T47D (cell line): ENCODE measurements at regions not wholly inside any gene's neighbourhood (a gene's known extent, or its start where the extent isn't known, plus 50 kb on each side); places are given as distances from the start of the nearest gene placed in this dataset.
A peak's percentile ranks its signal among the peaks of the same experiment; 100 is the strongest.

ENCODE experiments used
- DNase-seq, 2 experiments: peaks; one replicate each; pipeline versions ENCODE4 v3.0.0 to v3.0.0-alpha.2; 2011 to 2012; ENCODE audit warnings: low read depth in 1 of 2, low spot score in 1 of 2
- JUND ChIP-seq: IDR thresholded peaks from 2 replicates; pipeline ENCODE4 v1.6.1; 2012; ENCODE audit warnings: low read depth
- in situ Hi-C: cut with HindIII; loops from 2 replicates; pipeline ENCODE4 v1.10.0; 2016; ENCODE audit warnings: low sequenced_read_pairs, low pct_unique_long_range_greater_than_20kb

GRCh38 chr14:38973083-38973700 lies 129.8 kb downstream of the SEC23A start:
- peak in 1 of 2 experiments; percentile 15 for DNase-seq
- in situ Hi-C loops: no loop called here
- no peak for TF ChIP-seq JUND

- DNase-seq: no peak
- no peak for TF ChIP-seq JUND
- in situ Hi-C loops: no loop called here
Observed at GRCh38 chr14:38972511-38972910, 130.5 kb downstream of the SEC23A start.

- no peak for DNase-seq
- in situ Hi-C loops: no loop called here
- no peak for TF ChIP-seq JUND
Observed at GRCh38 chr14:38971258-38971921, 131.6 kb downstream of the SEC23A start.

- no peak for TF ChIP-seq JUND
- in situ Hi-C loops: no loop called here
- DNase-seq: no peak
Observed at GRCh38 chr14:38964630-38965029, 138.4 kb downstream of the SEC23A start.

GRCh38 chr14:38960946-38961531 lies 142.0 kb downstream of the SEC23A start:
- no peak for DNase-seq
- TF ChIP-seq JUND: no peak
- in situ Hi-C loops: no loop called here

- in situ Hi-C loops: no loop called here
- no peak for DNase-seq
- TF ChIP-seq JUND: no peak
Observed at GRCh38 chr14:38959021-38959420, 144.0 kb downstream of the SEC23A start.

GRCh38 chr14:38958589-38958988 lies 144.4 kb downstream of the SEC23A start:
- no peak for TF ChIP-seq JUND
- DNase-seq: no peak
- in situ Hi-C loops: no loop called here

GRCh38 chr14:38951451-38951850 lies 151.6 kb downstream of the SEC23A start:
- no peak for DNase-seq
- in situ Hi-C loops: no loop called here
- TF ChIP-seq JUND: no peak

- TF ChIP-seq JUND: no peak
- DNase-seq: no peak
- in situ Hi-C loops: no loop called here
Observed at GRCh38 chr14:38950676-38951075, 152.4 kb downstream of the SEC23A start.

GRCh38 chr14:38948576-38948975 lies 154.5 kb downstream of the SEC23A start:
- in situ Hi-C loops: no loop called here
- no peak for TF ChIP-seq JUND
- DNase-seq: no peak

GRCh38 chr14:38948171-38948570 lies 154.9 kb downstream of the SEC23A start:
- TF ChIP-seq JUND: no peak
- DNase-seq: no peak
- in situ Hi-C loops: no loop called here

GRCh38 chr14:38947343-38947742 lies 155.7 kb downstream of the SEC23A start:
- in situ Hi-C loops: no loop called here
- no peak for DNase-seq
- TF ChIP-seq JUND: no peak

- no peak for TF ChIP-seq JUND
- in situ Hi-C loops: no loop called here
- DNase-seq: no peak
Observed at GRCh38 chr14:38944691-38945090, 158.3 kb downstream of the SEC23A start.
